Iris pigment epithelial cell (primary cell): ENCODE measurements at regions not wholly inside any gene's neighbourhood (a gene's known extent, or its start where the extent isn't known, plus 50 kb on each side); places are given as distances from the start of the nearest gene placed in this dataset.

Experiments used
- DNase-seq: peaks from one replicate; pipeline ENCODE4 v3.0.0-alpha.2; 2011; ENCODE audit warnings: low read depth

- no peak for DNase-seq
These were observed 141.2 kb downstream of the URI1 start for GRCh38 chr19:30083125-30083681.

DNA sequence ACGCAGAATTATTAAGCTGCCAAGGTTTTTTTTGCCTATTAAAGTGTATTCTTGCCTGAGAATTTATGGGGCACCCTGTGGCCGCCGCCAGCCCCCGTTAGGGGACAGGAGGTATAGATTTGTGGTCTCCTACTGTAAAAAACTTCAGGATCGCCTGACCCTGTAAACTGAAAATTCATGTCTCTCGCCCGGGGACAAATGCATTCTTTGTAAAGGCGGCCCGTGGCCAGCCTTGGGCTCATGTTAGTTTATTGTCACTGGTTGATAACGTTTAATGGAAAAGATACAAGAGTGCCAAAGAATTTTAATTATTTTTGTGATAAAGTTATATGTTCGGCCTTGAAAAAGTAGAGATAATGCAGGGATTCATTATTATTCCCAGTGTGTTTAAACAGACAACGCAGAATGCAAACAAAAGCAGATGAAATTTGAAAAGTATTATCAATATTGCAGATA, 141.7 kb downstream of the URI1 start:
- no peak for DNase-seq

DNA sequence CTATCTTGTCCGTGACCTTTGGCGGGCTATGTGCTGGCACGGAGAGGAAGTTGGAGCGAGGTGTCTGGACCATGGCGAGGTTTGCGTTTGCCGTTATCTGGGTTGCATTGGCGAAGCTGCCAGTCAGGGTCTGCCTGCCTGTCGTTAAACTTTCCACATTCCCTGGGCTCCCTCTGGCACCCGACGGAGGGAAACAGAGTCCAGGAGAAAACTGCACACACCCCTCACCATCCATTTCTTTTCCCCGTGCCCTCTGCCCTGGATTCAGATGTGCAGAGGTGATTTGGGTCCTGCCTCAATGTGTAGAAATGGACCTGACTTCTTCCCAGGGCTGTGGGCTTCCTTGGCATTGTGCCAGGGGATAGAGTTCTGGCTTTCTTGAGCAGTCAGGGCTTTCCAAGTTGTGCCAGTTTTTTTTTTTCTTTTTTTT, 142.4 kb downstream of the URI1 start:
- no peak for DNase-seq

DNA sequence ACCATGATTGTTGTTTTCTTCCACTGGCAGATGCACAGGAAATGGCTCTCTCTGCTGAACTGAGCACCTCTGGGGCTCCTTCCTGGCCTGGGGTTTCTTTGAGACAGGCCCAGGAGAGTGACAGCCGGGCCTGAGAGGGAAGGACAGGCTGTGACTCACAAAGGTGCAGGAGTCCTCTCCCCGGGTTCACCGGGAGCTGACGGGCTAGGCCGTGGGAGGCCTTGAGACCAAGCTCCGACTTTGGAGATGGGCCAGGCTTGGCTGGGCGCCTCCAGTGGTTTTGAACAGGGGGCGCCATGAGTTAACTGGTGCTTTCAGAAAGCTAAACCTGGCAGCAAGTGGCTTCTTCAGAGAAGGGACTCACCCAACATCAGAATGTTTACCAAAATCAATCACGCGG, 143.4 kb downstream of the URI1 start:
- DNase-seq = no peak

GRCh38 chr19:30086220-30086619, 144.2 kb downstream of the URI1 start:
- DNase-seq = no peak

GRCh38 chr19:30086916-30087315, 144.9 kb downstream of the URI1 start:
- no peak for DNase-seq

GRCh38 chr19:30087381-30088138, 145.5 kb downstream of the URI1 start:
- DNase-seq = no peak

DNA sequence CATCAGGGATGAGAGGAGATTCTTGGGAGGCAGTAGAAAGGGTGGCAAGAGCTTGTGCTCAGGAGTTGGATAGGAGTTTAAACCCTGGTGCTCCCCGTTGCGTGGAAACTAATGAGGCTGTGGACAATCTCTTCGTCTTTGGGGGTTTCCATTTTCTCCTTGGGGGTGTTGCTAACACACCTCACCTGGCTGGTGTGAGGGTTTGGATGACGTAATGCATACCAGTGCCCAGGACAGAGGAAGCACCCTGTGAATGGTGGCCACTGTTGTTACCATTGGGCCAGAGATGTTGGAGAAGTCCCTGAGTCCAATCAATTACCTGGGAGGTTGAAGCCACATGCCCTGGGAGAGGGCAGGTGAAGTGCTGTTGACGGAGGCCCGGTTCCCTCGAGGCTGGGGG, 146.5 kb downstream of the URI1 start:
- no peak for DNase-seq

DNA sequence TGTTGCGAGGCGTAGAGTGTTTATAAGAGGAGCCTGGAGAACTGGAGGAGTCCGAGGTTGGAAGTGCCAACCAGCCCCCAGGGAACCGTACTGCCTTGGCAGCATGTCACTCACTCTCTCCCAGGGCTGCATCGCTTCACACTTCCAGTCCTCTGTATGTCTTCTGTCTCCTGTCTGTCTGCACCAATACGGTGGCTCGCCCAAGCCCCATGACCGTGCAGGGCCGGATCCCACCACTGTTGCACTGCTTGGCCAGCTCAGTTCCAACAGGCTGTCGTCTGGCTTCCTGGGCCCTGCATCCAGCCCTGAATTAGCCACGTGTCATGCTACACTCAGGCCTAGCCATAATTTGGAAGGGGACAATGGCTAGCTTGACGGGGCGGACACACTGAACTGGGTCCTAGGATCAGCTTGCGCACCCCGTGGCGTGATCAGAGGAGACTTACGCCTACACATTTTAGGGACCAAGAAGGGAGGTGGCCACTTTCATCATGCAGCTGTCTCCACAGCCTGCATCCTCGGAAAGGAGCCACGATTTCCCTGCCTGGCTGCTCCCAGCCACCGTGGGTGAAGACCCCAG, 147.1 kb downstream of the URI1 start:
- no peak for DNase-seq

DNA sequence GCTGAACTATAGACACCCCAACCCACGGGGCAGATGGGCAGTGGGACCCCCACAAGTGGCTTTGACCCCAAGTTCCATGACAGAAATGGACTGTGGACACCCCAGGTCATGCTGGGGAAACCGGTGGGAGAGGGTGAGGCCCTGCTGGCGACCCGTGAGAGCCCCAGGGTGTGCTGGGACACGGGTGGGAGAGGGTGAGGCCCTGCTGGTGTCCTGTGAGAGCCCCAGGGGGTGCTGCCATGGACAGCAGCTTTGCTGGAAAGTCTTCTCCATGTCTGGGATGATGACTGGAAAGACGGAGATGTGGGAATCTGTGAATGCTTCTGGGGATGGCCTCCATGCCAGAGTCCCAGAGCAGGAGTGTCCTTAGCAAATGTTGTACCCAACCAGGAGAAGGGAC, 148.4 kb downstream of the URI1 start:
- no peak for DNase-seq

DNA sequence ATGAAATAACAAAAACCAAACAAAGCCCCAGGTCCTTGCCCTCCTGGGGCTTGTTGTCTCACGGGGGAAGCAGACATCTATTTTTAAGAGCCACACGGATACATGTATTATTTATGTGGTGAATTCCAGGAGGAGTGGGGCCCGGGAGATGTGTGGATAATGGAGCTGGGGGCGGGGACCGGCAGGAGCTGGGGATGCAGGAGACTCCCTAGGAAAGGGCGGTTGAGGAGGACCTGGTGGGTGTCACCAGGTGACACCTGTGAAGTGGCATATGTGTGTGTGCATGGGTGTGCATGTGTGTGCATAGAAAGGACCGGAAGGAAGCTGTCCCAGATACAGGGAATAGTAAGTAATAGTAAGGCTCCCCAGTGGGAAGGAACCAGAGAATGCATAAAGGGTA, 148.9 kb downstream of the URI1 start:
- DNase-seq = no peak

DNA sequence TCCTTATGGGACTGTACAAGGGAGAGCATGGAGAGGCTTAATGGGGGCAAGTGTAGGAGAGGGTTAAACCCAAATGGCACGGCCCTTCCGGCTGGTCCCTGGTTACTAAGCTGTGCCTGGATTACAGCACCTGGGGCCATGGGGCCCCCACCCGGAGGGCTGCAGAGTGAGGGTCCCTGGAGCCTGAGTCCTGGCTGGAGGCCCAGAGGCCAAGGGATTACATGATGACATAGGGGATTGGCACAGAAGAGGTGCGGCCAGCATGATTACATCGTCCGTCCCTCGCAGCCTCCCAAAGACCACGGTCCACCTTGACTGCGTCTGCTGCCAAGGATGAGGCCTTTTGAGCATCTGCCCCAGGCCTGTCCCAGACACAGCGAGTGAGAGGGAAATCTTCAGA, 149.4 kb downstream of the URI1 start:
- DNase-seq = no peak

- DNase-seq = no peak
These were observed 149.8 kb downstream of the URI1 start for GRCh38 chr19:30091856-30092255.

- no peak for DNase-seq
These were observed 150.9 kb downstream of the URI1 start for GRCh38 chr19:30092721-30093569.

DNA sequence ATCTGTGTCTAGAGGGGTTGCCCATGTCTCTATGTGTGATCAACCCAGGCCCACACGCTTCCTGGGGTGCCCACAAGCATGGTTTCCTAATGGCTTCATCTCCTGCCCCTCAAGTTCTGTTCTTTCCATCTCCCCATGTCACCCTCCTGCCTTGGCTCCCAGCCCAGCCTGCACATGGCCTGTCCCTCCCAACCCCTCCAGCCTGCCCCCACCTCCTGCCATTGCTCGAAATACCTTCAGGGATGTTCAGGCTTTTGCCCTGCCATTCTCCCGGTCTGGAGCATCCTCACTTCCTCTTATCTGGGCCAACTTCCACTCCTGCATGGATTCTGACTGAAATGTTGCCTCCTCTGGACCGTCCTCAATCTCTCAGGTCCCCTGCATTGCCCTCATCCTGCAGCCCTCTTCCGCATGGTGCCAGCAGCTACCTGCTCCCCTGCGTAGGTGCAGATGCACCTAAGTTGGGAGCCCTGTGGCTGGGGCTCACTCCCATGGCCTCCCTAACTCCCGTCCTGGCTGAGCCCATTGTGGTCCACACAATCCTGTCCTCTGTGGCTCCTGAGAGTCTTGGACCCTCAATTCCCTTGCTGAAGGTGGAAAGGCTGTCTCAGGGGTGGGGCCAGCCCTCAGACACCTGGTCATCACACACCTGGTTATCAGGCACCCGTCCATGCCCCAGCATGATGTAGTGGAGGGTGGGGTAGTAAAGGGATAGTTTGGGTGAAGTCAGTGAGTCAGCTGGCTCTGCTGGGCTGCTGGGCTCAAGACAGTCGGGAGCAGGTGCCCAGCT, 152.1 kb downstream of the URI1 start:
- DNase-seq = no peak

DNA sequence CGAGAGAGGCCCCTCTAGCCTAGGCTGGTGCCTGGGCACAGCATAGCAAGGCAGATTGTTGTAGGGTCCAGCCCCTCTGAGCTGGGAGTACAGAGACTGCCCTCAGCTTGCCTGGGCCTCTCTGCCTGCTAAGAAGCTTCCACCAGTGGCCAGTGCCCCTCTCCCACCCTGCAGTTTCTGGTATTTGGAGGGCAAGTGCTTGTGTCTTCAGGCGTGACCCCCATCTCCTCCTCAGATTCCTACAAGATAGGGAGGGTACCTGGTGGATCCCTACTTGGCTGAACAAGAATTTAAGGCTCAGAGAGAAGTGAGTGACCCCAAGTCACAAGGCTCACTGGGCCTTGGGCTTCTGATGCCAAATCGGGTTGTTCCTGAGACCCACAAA, 152.7 kb downstream of the URI1 start:
- DNase-seq = no peak

DNA sequence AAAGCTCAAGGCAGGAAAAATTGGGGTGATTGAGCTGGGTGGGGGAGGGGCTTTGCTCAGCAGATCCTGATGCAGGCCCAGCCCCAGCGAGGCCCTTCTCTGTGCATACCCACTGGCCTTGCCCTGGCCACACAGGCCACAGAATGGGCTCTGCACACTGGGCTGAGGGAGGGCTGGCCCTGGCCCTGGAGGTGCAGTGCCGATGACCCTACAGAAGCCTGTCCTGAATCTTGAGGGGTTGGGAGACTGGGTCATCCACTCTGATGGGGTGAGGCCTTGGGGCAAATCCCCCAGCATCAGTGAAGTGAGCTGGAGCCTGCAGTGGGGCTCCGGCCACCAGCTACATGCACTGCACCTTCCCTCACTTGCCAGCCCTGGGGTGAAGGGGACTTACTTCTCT, 153.1 kb downstream of the URI1 start:
- DNase-seq = no peak

GRCh38 chr19:30096596-30097370, 154.7 kb downstream of the URI1 start:
- no peak for DNase-seq

DNA sequence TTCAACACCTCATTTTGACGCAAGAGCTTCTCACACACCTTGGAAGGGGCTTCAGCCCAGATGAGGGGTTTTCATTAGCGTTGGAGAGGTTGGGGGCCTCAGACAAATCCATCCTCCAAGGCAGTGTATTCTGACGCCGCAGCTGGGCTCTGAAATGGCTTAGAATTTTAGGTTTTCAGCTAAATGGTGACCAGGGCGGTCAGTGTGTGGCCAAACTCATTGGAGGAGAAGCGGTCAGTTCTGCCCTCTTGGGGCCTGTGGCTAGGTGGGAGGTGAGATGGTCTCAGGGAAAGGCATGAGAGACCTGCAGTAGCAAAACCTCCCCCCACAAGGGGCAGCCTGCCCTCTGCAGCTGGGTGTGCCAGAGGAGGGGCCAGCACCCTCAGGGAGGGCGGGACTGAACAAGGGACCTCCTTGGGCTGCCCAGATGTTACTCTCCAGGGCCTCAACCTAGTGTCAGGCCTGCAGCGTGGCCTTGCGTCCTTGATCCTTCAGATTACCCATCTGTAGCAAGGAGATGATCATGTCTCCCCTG, 155.8 kb downstream of the URI1 start:
- no peak for DNase-seq

GRCh38 chr19:30102239-30102638, 160.2 kb downstream of the URI1 start:
- no peak for DNase-seq

GRCh38 chr19:30102666-30103065, 160.6 kb downstream of the URI1 start:
- DNase-seq = no peak
